Trophoblast cell (in vitro differentiated cells and primary cell): ENCODE measurements at regions not wholly inside any gene's neighbourhood (a gene's known extent, or its start where the extent isn't known, plus 50 kb on each side); places are given as distances from the start of the nearest gene placed in this dataset.
A peak's percentile ranks its signal among the peaks of the same experiment; 100 is the strongest.

Experiments used
- DNase-seq, 2 donors: peaks; one replicate each; pipeline ENCODE4 v3.0.0-alpha.2; 2016
- H2AFZ ChIP-seq: 2 replicates; pipeline ENCODE4 v1.6.1; 2013; ENCODE audit warnings: low read length, moderate library complexity, mild to moderate bottlenecking; ENCODE audit not compliant: insufficient read depth, poor library complexity
- H2AK5ac ChIP-seq: 2 replicates; pipeline ENCODE4 v1.6.1; 2013; ENCODE audit warnings: mild to moderate bottlenecking, low read length
- H2BK120ac ChIP-seq: 2 replicates; pipeline ENCODE4 v1.6.1; 2013; ENCODE audit warnings: low read length, mild to moderate bottlenecking, moderate library complexity; ENCODE audit not compliant: insufficient read depth, poor library complexity
- H2BK12ac ChIP-seq: 2 replicates; pipeline ENCODE4 v1.6.1; 2013; ENCODE audit warnings: mild to moderate bottlenecking, low read length, moderate library complexity
- H2BK5ac ChIP-seq: 2 replicates; pipeline ENCODE4 v1.6.1; 2013; ENCODE audit warnings: low read length, low read depth, moderate library complexity, mild to moderate bottlenecking; ENCODE audit not compliant: poor library complexity
- H3K14ac ChIP-seq: 2 replicates; pipeline ENCODE4 v1.6.1; 2013; ENCODE audit warnings: mild to moderate bottlenecking, low read length
- H3K18ac ChIP-seq: 2 replicates; pipeline ENCODE4 v1.6.1; 2013; ENCODE audit warnings: mild to moderate bottlenecking, low read length
- H3K23ac ChIP-seq: 2 replicates; pipeline ENCODE4 v1.6.1; 2013; ENCODE audit warnings: low read length
- H3K27ac ChIP-seq: 2 replicates; pipeline ENCODE4 v1.5.1; 2013; ENCODE audit warnings: low read depth, mild to moderate bottlenecking, inconsistent platforms, low read length, moderate library complexity
- H3K27me3 ChIP-seq: 2 replicates; pipeline ENCODE4 v1.6.1; 2013; ENCODE audit warnings: inconsistent platforms, mild to moderate bottlenecking, low read length, moderate library complexity; ENCODE audit not compliant: insufficient read depth
- H3K36me3 ChIP-seq, 2 experiments: 1 replicate in 1 of 2; 2 replicates in 1 of 2; pipeline ENCODE4 v1.6.1; 2013; ENCODE audit warnings: low read length in 2 of 2, mild to moderate bottlenecking in 2 of 2, moderate library complexity in 1 of 2; ENCODE audit not compliant: insufficient read depth in 2 of 2, control insufficient read depth in 1 of 2
- H3K4ac ChIP-seq: 2 replicates; pipeline ENCODE4 v1.6.1; 2013; ENCODE audit warnings: low read depth, mild to moderate bottlenecking, low read length, moderate library complexity
- H3K4me1 ChIP-seq, 2 experiments: 1 replicate in 1 of 2; 2 replicates in 1 of 2; pipeline ENCODE4 v1.6.1; 2013; ENCODE audit warnings: low read length in 2 of 2, mild to moderate bottlenecking in 2 of 2, moderate library complexity in 1 of 2; ENCODE audit not compliant: insufficient read depth in 2 of 2, control insufficient read depth in 1 of 2
- H3K4me2 ChIP-seq: 2 replicates; pipeline ENCODE4 v1.6.1; 2013; ENCODE audit warnings: inconsistent platforms, mild to moderate bottlenecking, low read length, moderate library complexity
- H3K4me3 ChIP-seq: 2 replicates; pipeline ENCODE4 v1.5.1; 2013; ENCODE audit warnings: mild to moderate bottlenecking, low read depth, low read length, inconsistent platforms
- H3K79me1 ChIP-seq: one replicate; pipeline ENCODE4 v1.6.1; 2013; ENCODE audit warnings: low read length
- H3K79me2 ChIP-seq: 2 replicates; pipeline ENCODE4 v1.6.1; 2013; ENCODE audit warnings: low read length, mild to moderate bottlenecking; ENCODE audit not compliant: control insufficient read depth, insufficient read depth, poor library complexity
- H3K9ac ChIP-seq: 2 replicates; pipeline ENCODE4 v1.6.1; 2013; ENCODE audit warnings: mild to moderate bottlenecking, low read length
- H3K9me3 ChIP-seq: 2 replicates; pipeline ENCODE4 v1.6.1; 2013; ENCODE audit warnings: low read depth, mild to moderate bottlenecking, control low read depth, inconsistent platforms, low read length; ENCODE audit not compliant: insufficient read depth
- H4K12ac ChIP-seq: 2 replicates; pipeline ENCODE4 v1.6.1; 2013; ENCODE audit warnings: low read depth, mild to moderate bottlenecking, low read length, moderate library complexity
- H4K8ac ChIP-seq: 2 replicates; pipeline ENCODE4 v1.6.1; 2013; ENCODE audit warnings: low read depth, mild to moderate bottlenecking, low read length, moderate library complexity
- H4K91ac ChIP-seq: one replicate; pipeline ENCODE4 v1.6.1; 2013; ENCODE audit warnings: low read depth, mild to moderate bottlenecking, low read length, moderate library complexity
- WGBS: extraction: QIAGEN DNeasy Blood & Tissue Kit; methylation state at CpG from one replicate; pipeline ENCODE4 v1.1.7; 2013; ENCODE audit warnings: missing lambda C conversion rate; ENCODE audit not compliant: insufficient read length, insufficient coverage; ENCODE audit errors: extremely low coverage; 5-methylcytosine and 5-hydroxymethylcytosine counted together

- H2AFZ ChIP-seq, result no peak overlapping the region
- H3K27ac ChIP-seq, result no peak overlapping the region
- H4K8ac ChIP-seq, result no peak overlapping the region
- no peaks in the 10 kb centered on the region for H3K36me3 ChIP-seq
- H3K79me1 ChIP-seq, result no peaks in the 10 kb centered on the region
- DNase-seq, result no peak
- no peak overlapping the region for H2BK120ac ChIP-seq
- H3K4me2 ChIP-seq, result no peak overlapping the region
- H3K4me3 ChIP-seq, result no peak overlapping the region
- no peak overlapping the region for H4K12ac ChIP-seq
- H3K18ac ChIP-seq, result no peak overlapping the region
- no peak overlapping the region for H3K14ac ChIP-seq
- H2BK12ac ChIP-seq, result no peak overlapping the region
- H3K4me1 ChIP-seq, result no peaks in the 10 kb centered on the region
- H2BK5ac ChIP-seq, result no peak overlapping the region
- no CpG with 5 or more reads among the region's 4 CpGs for WGBS
- no peaks in the 10 kb centered on the region for H3K79me2 ChIP-seq
- H3K23ac ChIP-seq, result no peak overlapping the region
- H4K91ac ChIP-seq, result no peak overlapping the region
- no peak overlapping the region for H2AK5ac ChIP-seq
- H3K9ac ChIP-seq, result no peak overlapping the region
- H3K9me3 ChIP-seq, result no peaks in the 10 kb centered on the region
- no peak overlapping the region for H3K4ac ChIP-seq
- no peaks in the 10 kb centered on the region for H3K27me3 ChIP-seq
Measured at GRCh38 chr9:115636596-115636995, 517.0 kb upstream of the PAPPA start.

- Histone ChIP-seq H2BK5ac (no peak overlapping the region), H3K4me2 (no peak overlapping the region), H2AFZ (no peak overlapping the region), H2AK5ac (no peak overlapping the region), H3K18ac (no peak overlapping the region), H3K79me2 (no peaks in the 10 kb centered on the region), H2BK120ac (no peak overlapping the region), H3K27ac (no peak overlapping the region), H4K12ac (no peak overlapping the region), H4K8ac (no peak overlapping the region), H4K91ac (no peak overlapping the region), H3K4ac (no peak overlapping the region), H3K9me3 (no peaks in the 10 kb centered on the region), H3K36me3 (no peaks in the 10 kb centered on the region), H3K79me1 (no peaks in the 10 kb centered on the region), H3K23ac (no peak overlapping the region), H3K4me1 (no peaks in the 10 kb centered on the region), H3K14ac (no peak overlapping the region), H2BK12ac (no peak overlapping the region), H3K9ac (no peak overlapping the region), H3K27me3 (no peaks in the 10 kb centered on the region), H3K4me3 (no peak overlapping the region)
- no peak for DNase-seq
Measured at GRCh38 chr9:115637661-115638060, 515.9 kb upstream of the PAPPA start.

GRCh38 chr9:115640887-115641286 lies 512.7 kb upstream of the PAPPA start:
- Histone ChIP-seq H4K12ac (no peak overlapping the region), H2AK5ac (no peak overlapping the region), H3K9ac (no peak overlapping the region), H4K8ac (no peak overlapping the region), H3K14ac (no peak overlapping the region), H2AFZ (no peak overlapping the region), H3K79me2 (no peaks in the 10 kb centered on the region), H2BK12ac (no peak overlapping the region), H2BK5ac (no peak overlapping the region), H3K4me2 (no peak overlapping the region), H3K18ac (no peak overlapping the region), H4K91ac (no peak overlapping the region), H3K4me3 (no peak overlapping the region), H2BK120ac (no peak overlapping the region), H3K9me3 (no peaks in the 10 kb centered on the region), H3K79me1 (no peaks in the 10 kb centered on the region), H3K27ac (no peak overlapping the region), H3K23ac (no peak overlapping the region), H3K27me3 (no peaks in the 10 kb centered on the region), H3K4ac (no peak overlapping the region), H3K4me1 (no peaks in the 10 kb centered on the region), H3K36me3 (no peaks in the 10 kb centered on the region)
- WGBS, result no CpG with 5 or more reads among the region's 2 CpGs
- peak in 1 of 2 donors; percentile 8 for DNase-seq

- no peak overlapping the region for H3K4me3 ChIP-seq
- no peak overlapping the region for H2BK120ac ChIP-seq
- no peak overlapping the region for H3K9ac ChIP-seq
- no peak overlapping the region for H4K12ac ChIP-seq
- WGBS, result no CpG with 5 or more reads among the region's 1 CpG
- no peak overlapping the region for H4K8ac ChIP-seq
- H3K23ac ChIP-seq, result no peak overlapping the region
- H3K79me1 ChIP-seq, result no peaks in the 10 kb centered on the region
- no peak overlapping the region for H2BK12ac ChIP-seq
- H3K4me1 ChIP-seq, result no peaks in the 10 kb centered on the region
- no peak overlapping the region for H3K4me2 ChIP-seq
- H3K27me3 ChIP-seq, result no peaks in the 10 kb centered on the region
- no peak overlapping the region for H2AK5ac ChIP-seq
- no peak overlapping the region for H3K14ac ChIP-seq
- no peaks in the 10 kb centered on the region for H3K36me3 ChIP-seq
- no peaks in the 10 kb centered on the region for H3K79me2 ChIP-seq
- H2AFZ ChIP-seq, result no peak overlapping the region
- no peak overlapping the region for H3K4ac ChIP-seq
- H3K9me3 ChIP-seq, result no peaks in the 10 kb centered on the region
- no peak overlapping the region for H4K91ac ChIP-seq
- DNase-seq, result no peak
- no peak overlapping the region for H3K27ac ChIP-seq
- H2BK5ac ChIP-seq, result no peak overlapping the region
- no peak overlapping the region for H3K18ac ChIP-seq
Measured at GRCh38 chr9:115642285-115642684, 511.3 kb upstream of the PAPPA start.
